MV-4-11 (cell line): ENCODE measurements at regions not wholly inside any gene's neighbourhood (a gene's known extent, or its start where the extent isn't known, plus 50 kb on each side); places are given as distances from the start of the nearest gene placed in this dataset.
"Not testable (repeated sequence)": the region's sequence is repeated elsewhere in the genome, so short reads cannot be mapped to it uniquely, and the experiment has no call there.

Experiments
- DNase-seq: peaks from one replicate; lab custom pipeline; 2025; lab: John Stamatoyannopoulos, UW

GRCh38 chr6:19892260-19892659 is 55.1 kb downstream of the ID4 start:
- no peak for DNase-seq

- DNase-seq: no peak
These were observed 58.9 kb downstream of the ID4 start for GRCh38 chr6:19895866-19896692.

- no peak for DNase-seq
These were observed 59.5 kb downstream of the ID4 start for GRCh38 chr6:19896693-19897010.

DNA sequence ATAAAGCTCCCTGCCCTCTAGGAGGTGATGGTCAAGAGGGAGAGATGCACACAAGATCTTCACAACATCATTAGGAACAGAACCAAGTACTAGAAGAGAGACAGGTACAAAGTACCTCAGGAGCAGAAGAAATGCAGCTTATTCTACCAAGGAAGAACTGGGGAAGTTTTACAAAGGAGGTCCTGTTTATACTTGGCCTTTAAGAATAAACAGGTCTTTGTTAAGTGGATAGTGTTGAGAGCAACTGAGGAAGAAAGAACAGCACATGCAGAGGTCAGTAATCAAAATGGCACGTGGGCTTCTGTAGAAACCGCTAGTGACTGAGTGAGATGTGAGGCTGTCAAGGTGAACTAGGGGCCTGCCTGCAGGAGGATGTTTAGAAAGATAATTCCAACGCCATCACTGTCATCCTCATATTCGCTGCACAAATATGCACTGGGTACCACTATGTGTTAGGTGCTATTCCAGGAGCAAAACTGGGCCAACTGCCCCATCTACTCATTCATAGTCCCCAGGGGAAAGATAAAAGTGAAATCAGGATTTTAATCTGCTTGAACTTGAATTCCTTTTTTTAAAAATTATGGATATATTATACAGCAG is 61.1 kb downstream of the ID4 start:
- DNase-seq: no peak

GRCh38 chr6:19902201-19902600 is 65.0 kb downstream of the ID4 start:
- DNase-seq: no peak

DNA sequence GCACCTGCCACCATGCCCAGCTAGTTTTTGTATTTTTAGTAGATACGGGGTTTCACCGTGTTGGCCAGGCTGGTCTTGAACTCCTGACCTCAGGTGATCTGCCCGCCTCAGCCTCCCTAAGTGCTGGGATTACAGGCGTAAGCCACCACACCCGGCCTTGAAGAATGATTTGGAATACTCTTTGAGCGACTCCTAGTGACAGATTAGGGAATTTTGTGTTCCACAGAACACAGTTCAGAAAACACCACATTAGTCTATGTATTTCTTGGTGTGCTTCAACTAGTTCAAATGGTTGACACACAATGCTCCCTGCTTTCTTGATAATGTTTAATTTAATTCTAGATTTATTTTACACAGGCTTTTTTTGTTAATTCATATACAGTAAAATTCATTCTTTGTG is 67.2 kb downstream of the ID4 start:
- not testable (repeated sequence) for DNase-seq

- DNase-seq: no peak
These were observed 68.4 kb downstream of the ID4 start for GRCh38 chr6:19905584-19905983.

GRCh38 chr6:19906171-19906570 is 69.0 kb downstream of the ID4 start:
- no peak for DNase-seq

DNA sequence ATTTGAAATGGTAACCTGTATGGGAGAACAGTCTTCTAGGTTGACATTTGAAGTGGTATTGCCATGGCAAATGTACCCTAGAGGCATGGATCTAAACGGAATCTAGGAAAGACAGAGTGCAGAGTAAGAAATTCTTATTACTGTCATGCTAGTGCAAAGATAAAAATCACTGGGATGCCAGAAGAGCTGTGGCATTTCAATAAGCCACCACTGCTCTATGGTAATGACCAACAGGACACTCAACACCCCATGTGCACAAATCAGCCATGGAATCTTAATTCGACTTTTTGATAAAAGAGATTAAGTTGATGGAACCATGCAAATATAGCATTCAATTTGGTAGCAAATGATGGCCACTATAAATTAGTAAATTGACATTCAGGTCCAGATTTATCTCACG is 74.1 kb downstream of the ID4 start:
- no peak for DNase-seq

- no peak for DNase-seq
These were observed 81.3 kb downstream of the ID4 start for GRCh38 chr6:19918436-19918835.

- no peak for DNase-seq
These were observed 84.6 kb downstream of the ID4 start for GRCh38 chr6:19921786-19922185.

DNA sequence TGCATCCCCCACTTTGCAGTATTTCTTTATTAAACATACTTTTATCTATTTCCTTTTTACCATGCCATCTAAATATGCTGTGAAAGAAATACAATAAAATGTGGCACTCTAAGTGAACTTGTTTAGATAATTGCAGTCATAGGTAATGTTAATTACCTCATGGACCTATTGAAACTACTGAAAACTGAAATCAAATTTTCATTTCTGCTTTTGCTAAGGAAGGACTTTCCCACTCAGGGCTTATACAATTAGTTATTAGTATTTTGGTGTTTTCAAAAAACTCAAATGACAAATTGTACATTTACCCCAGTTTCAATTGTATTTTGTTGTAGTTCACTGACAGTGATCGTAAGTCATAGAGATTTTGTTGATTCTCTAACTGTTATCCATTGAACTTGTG is 88.4 kb downstream of the ID4 start:
- no peak for DNase-seq

- no peak for DNase-seq
These were observed 91.3 kb downstream of the ID4 start for GRCh38 chr6:19928461-19928860.

- no peak for DNase-seq
These were observed 92.1 kb downstream of the ID4 start for GRCh38 chr6:19929312-19929711.

DNA sequence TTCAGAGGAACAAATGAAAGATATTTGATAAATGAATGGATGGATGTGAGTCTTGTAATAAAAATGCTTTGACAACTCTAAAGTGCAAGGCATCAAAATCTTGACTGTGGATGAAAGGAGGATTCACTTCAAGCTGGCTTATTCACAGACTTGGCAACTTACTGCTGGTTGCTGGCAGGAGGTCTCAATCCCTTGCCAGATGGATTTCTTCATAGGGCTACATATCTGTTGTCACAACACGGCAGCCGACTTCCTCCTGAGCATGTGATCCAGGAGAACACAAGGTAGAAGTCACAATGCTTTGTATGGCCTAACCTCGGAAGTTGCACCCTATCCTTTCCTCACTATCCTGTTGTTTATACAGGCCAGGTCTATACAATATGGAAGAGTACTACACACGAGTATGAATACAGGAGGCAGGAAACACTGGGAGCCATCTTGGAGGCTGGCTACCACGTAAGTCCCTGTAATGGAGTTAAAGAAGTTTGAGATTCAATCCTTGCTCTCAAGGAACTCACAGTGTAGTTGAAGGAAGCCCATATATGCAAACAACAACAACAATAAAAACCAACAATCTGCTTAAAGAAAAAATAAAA is 97.9 kb downstream of the ID4 start:
- DNase-seq: no peak

- DNase-seq: not testable (repeated sequence)
These were observed 102.2 kb downstream of the ID4 start for GRCh38 chr6:19939321-19939720.

GRCh38 chr6:19939926-19940325 is 102.8 kb downstream of the ID4 start:
- DNase-seq: not testable (repeated sequence)

DNA sequence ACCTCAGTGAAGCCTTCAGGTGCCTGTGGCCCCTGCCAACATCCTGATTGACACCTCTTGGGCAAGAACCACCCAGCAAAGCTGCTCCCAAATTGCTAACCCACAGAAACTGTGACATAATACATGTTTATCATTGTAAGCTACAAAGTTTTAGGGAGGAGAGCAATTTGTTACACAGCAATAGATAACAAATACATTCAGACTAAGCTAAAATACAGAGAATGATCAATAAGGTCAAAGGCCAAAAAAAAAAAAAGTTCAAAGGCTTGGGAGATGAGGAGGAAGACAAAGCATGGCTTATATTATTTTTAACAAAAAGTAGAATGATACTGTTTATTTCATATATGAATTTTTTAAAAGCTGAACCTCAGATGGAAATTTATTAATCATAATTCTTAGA is 105.9 kb downstream of the ID4 start:
- DNase-seq: no peak

DNA sequence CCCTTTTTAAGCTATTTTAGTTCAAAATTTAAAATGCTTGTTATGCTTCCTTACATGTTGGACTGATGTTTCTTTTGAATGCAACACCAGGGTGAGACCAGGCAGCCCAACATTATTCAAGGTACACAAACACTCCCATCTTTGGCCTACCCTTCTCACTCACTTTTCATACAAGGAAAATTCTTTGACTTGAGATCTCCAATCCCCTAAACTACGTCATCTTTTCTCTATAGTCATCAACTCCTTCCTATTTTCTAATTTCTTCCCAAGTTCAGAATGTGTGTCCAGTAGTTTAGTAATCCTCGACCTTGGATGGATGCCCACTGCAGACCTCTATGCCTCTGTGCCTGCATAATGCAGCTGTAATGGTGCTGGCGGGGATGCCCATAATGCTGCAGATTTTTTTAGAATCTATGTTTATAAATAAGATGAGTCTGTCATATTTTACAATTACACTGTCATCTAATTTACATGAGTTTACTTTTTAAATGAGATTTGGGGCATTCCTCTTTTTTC is 108.7 kb downstream of the ID4 start:
- DNase-seq: no peak

DNA sequence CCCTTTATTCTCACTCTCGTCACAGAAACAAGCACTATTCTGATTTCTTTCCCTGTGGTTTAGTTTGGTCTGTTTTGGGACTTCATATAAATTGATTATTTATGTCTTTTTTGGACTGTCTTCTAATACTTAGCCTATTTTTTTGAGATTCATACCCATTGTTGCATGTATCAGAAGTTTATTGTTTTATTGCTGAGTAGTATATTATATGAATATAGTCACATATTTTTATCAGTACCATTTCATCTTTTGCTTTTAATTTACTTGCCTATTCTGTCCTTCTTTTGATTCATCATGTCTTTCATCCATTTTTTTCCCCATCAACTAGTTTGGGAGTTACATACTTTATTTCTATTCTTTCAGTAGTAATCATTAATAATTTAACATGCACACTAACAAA is 112.0 kb downstream of the ID4 start:
- no peak for DNase-seq

GRCh38 chr6:19964115-19964514 is 126.9 kb downstream of the ID4 start:
- DNase-seq: no peak

DNA sequence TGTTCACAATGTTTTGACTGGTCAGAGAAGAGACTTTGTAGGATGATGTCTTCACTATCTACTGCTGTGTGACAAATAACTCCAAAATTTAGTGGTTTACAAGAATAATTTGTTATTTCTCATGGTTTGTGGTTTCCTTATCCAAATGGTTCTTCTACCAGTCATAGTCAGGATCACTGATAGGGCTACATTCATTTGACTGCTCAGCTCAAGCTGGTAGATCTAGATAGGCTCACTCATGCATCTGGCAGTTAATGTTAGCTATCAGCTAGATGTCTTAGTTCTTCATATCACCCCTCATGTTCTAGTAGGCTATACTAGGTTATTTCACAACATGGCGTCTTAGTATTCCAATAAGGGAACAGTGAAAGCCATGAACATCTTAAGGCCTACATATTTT is 131.0 kb downstream of the ID4 start:
- DNase-seq: no peak

- no peak for DNase-seq
These were observed 135.1 kb downstream of the ID4 start for GRCh38 chr6:19972221-19972620.
